HG03064 (cell line): ENCODE measurements at regions not wholly inside any gene's neighbourhood (a gene's known extent, or its start where the extent isn't known, plus 50 kb on each side); places are given as distances from the start of the nearest gene placed in this dataset.

Experiments
- ATAC-seq: cut with Tn5 transposase; IDR thresholded peaks from one replicate; pipeline ENCODE4 v1.9.1; 2021; ENCODE audit warnings: low read depth; ENCODE audit not compliant: unreplicated experiment

DNA sequence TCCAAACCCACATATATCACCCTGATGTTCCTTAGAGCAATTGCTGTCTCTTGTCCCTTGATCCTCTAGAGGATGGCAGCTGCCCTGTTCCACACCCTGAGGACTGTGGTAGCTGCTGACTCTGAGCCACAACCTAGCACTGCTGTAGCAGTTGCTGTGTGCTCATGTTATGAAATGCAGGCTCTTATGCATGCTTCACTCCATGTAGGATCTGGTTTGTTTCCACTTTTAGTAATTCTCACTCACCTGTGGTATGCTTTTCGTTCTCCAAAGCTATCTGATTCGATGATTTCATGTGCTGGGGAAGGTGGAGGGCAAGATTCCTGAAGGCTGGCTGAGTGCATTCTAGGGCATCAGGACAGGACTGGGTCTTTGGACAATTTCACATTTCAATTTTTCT is 649.0 kb upstream of the RAB6C start:
- ATAC-seq: no peak

DNA sequence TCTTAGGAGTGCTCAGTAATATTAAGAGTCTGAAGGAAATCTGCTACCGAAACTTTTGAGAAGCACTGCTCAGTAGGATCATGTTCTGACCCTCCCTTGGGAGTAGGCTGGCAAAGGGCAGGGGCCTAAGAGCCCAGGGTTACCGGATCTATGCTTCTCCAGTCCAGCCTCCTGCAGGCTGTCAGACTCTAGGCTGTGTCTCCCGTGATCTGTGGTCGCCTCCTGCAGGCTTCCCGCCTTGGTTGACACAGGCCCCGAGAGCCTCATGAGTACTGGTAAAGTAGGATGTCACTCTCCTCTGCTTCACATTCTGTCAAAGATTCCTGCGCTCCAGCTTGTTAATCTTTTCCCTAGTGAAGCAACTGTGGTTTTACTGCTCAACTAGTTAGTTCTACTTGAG is 647.8 kb upstream of the RAB6C start:
- no peak for ATAC-seq

DNA sequence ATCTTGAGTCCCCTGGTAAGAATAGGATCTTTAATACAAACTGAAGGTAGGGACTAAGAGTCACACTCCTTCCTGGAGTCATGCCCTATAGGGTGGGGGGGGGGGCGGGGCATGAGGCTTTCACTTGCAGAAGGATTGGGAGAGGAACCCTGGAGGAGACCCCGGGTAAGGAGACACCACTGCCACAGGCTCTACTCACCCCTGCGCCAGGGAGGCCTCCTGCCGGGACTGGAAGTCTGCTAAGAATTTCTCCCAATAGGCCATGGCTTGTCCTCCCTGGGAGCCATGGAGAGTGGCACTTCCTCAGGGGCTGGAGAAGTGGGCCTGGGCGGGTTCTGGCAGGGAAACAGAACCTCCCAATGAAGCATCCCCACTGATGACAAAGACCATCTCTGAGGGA is 645.3 kb upstream of the RAB6C start:
- no peak for ATAC-seq

DNA sequence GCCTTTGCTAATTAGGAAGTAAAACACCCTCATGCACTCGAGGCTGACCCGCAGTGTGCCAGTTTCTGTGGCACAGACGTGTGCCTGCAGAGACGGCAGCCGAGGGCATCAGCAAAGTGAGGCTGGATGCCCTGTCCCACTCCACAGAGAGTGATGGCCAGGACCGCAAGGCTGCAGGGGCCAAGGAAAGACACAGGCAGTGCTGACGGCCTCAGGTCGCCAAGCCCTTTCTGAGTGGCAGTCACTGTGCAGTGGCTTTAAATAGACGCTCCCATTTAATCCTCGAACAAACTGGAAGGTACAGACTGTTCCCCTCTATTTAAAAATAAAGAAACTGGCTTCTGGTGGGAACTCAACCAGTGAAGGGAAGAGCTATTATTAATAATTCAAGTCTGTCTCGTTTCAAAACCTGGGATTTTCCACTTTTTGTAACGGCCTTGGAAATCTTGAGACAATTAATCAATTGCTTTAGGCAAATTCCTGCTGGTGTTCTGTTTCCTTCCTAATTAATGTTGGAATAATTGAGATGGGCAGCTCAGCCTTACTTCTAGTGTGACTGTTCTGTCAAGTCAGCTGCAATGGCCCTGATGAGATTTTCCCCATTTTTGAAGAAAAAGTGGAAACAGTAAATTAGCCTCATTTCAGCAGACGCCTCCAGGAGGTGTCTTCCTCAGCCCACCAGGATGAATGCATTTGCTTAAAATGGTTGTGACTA is 644.6 kb upstream of the RAB6C start:
- no peak for ATAC-seq

DNA sequence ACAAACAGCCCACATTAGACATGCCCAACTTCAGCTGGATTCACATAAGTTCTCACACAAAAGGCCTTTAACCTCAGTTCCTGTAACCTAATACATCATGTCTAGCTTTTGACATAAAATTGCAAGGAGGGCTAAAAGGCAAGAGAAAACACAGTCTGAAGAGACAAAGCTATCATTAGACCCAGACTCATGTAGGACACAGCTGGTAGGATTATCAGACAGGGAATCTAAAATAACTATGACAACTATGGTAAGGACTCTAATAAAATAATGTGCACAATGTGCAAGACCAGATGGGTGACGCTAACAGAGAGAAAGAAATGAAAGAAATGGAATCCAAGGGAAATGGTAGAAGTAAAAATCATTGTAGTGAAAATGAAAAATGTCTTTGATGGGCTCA is 643.2 kb upstream of the RAB6C start:
- ATAC-seq: no peak

DNA sequence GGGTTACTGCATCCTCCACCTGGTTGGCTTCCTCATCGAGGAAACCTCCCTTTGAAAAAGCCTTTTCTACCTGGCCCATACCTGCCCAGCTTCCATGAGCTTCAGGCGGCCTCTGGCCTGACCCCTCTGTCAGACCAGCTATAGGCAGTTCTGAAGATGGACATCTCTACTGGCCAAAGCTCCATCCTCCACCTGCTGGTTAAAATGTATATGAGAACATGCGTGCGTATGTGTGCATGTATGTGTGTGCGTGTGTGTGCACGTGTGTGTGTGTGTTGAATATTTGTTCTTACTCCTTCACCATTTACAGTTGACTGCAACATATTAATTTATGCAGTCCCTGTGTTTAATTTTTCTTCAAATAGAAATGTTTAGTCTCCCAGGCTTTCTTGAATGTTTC is 642.4 kb upstream of the RAB6C start:
- no peak for ATAC-seq

DNA sequence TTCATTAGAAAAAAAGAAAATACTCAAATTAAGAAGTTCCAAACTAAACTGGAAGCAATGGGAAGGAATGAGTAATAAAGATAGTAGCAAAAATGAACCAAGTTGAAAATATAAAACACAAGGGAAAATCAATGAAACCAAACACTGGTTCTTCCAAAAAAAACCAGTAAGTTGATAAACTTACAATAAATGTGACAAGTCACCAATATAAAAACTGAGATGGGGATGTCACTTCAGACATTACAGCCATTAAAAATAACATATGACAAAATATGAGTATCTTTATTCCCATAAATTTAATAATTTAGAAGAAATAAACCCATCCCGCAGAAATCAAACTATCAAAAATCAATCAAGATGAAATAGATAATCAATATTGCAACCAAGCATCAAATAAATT is 633.9 kb upstream of the RAB6C start:
- no peak for ATAC-seq

DNA sequence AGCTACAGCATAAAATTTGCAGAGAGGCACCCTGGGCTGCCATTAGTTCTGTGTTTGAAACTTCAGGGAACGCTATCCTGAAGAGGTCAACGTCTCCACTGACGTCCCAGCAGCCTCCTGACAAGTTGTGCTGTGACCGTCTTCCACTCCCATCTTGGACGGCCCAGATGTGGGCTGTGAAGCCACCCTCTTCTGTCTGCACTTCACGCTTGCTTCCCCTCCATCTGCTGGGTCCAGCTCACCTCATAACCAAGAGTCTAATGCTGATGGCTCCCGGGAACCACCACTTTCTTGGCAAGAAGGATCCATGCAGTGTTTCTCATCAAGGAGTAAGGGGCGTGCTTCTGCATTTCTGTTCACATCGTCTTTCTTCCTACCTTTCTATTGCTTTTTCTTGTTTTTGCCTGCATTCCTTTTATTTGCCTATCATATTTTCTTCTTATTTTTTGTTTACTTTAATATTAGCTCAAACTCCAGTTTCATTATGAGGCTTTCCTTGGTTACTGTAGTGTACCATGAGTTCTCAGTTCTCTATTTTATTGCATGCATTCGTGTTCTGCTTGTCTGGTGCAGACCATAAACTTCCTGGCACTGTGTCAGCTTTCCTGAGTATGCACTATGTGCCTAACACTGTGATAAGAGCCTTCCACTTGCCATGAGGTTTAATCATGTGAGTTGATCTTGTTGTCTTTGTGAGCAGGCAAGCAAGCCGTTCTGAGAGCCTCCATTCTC is 631.8 kb upstream of the RAB6C start:
- ATAC-seq: peak; percentile 99

DNA sequence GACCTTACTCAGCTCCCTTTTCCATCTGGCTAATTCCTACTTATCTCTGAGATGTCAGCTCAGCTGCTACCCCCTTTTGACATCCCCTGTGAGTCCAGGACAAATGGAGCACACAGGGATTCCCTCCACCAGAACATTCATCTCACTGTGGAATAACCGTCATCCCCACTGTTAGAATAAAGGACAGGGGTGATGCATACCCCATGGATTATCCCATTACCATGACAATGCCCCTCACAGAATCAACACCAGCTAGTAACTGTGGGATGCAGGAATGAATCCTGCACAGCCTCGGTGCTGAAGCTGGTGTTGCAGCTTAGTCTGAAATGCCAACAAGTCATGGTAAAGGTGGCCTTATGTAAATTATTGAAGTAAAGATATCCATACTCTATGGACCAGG is 624.8 kb upstream of the RAB6C start:
- no peak for ATAC-seq

DNA sequence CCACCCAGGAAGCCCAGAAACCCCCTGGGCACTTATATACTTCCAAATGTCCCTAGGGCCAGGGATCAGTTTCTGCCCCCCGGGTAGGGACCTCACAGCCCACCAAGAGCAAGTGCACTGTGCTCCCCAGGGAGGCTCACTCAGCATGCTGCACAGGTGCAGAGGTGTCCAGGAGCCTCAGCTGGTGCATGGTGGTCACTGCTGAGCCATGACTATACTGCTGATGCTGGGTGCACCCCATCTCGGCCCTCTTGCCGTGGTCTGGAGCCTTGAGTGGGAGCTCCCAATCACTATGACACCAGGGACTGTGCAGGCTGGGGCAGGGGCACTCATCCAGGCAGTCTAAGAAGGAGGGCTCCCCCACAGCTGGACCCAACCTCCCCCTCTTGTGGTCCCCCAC is 617.8 kb upstream of the RAB6C start:
- no peak for ATAC-seq

DNA sequence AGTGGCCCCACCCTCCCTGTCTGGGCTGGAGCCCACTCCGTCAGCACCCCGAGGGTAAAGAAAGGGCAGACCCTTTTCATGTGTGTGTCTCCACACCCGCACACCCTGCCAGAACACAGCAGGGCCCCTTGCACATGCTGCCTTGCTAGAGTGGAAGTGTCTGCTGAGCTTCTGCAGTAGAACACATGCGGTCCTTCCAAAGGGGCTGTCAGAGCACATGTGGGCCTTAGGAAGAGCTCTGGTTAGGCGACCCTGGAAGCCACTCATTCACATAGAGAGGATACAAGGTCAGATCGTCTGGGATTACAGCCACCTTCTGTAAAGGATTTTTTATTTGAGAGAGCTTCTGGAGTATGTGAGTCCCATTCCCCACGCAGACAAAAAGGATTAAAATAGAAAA is 613.2 kb upstream of the RAB6C start:
- ATAC-seq: no peak

DNA sequence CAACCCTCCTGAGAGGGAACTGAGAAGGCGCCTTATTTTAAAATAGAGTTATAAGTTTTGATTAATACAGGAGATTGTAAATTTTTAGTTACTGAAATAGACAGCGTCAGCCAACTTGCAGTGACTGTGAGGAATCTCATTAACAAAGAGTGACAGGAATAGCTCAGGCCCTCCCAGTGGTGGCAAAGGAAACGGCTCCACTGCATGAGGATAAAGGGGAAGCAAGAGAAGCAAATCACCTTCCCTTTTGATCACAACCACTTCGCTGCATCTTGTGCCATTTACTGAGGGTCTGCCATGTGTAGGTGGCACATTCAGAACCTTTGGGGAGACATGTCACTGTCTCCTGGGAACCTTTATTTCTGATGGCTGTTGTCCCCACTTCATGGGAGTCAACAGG is 612.4 kb upstream of the RAB6C start:
- no peak for ATAC-seq

DNA sequence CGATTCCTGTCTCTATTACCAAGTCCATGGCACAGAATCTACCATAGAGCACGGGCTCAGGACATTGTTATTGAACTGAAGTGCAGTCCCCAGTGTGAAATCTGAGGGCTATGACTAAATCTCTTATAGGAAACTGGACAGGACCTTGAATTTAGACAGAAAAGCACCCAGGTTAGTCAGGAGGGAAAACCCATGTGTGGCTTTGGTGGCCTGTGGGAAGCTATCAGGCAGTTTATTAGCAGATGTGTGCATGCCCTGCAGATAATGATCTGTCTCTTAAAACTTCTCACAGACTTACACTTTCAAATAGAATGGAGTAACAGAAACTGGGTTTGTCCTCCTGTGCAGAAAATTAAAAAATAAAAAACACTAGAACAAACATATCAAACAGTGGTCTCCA is 610.0 kb upstream of the RAB6C start:
- no peak for ATAC-seq

DNA sequence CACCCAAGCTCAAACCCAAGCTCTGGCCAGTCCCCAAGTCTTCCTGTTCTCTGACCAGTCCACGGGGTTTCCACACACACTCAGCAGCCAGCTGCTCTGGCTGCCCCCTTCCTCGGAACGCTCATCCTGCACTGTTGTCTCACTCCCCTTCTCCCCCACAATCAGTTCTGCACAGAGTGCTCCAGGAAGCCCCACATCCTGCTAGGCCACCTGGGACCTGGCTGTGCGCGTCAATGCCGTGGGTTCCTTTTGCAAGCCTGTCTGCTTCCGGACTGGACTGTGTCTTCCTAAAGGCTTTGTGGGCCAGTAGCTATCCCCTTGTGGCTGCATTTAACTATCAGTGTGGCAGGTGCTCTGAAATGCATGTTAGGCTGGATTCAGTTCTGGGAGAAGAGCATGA is 605.0 kb upstream of the RAB6C start:
- ATAC-seq: no peak

DNA sequence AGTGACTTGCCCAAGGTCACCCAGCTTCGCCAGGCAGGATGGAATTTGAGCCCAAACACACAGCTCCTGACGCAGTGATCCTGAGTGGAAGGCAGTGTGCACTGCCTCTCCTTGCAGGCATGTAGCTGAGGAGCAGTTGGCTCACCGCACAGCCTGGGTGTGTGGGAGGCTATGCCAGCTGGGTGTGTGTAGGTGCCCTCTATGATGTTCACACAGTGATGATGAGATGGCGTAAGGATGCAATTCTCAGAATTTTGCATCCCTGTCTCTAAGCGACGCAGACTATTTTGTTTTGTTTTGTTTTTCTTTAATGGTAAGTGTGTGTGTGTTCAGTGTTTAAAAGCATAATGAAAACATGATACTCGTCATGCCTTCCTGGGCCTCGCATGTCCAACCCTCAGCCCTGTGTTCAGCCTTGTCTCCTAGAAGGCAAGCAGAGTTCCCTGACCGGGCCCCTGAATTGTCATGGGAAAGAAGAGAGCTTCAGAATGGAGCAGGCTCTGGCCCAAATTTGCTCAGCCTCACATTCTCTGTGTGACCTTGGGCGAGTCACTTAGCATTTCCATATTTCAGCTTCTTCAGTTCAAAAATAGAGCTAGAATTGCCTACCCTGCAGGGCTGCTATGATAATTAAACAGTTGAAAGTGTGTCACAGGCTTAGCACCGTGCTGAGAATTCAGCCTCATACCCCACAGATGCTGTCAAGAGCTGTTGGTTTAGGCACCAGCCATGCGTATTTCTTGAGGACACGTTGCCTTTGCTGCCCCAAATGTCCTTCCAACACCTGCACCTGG is 603.6 kb upstream of the RAB6C start:
- ATAC-seq: no peak

DNA sequence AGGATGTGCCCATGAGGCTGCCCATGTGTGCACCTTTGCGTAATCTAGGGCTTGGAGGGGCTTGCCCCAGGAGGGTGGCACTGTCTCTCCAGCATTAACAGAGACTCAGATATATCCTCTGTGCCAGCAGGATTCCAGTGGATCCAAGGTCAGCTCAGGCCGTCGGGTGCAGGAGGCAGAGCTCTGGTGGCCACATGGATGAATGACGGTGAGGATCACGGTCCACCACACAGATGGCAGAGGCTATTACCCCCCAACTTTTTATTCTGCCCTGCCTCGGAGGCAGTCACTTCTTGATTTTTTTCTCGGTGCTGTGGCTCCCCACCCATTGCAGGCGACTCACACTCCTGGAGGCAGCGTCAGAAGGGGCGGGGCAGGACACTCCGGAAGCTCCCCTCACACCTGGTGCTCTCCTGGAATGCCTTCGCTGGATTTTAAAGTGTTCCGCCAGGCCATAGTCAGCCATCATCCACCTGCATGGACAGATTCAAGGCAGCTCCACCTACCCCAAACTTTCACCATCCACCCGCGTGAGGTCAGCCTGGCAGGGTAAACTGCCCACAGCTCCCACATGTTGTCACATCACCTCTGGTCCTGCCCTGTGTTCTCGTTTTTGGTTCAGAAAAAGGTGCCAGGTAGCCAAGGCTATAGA is 602.9 kb upstream of the RAB6C start:
- ATAC-seq: no peak

DNA sequence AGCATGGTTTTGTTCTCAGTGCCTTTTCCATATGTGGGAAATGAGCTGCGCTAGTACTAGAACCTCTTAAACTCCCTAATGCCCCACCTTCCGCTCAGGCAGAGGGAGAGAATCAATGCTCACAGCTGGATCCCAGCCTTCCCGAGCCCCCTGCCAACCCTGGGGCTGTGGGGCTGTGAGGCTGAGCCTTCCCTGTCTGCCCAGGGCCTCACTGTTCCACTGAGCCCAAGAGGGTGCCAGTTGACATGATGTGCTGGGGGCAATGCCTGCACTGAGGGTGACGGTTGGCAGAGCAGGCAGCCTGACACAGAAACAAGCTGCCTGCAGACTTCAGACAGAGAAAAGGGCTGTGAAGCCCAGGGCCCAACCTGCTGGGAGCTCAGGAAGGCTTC is 602.4 kb upstream of the RAB6C start:
- ATAC-seq: no peak

DNA sequence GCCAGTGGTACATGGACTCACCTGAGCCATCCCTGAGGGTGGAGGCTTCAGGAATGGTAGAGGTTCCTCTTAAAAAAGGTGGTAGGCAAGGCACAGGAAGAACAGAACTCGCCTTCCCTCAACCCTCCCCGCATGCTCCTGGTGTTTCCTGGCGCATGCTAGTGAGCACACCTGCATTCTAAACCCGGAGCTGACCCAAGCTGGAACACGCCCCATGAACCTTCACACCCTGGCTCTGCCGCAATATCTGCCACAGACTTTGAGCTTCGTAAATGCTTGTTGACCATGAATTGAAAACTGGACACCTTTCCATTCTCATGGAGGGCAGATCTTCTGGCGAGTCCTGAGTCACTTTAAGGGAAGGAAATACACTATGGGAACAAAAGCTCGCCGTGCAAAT is 601.3 kb upstream of the RAB6C start:
- no peak for ATAC-seq

DNA sequence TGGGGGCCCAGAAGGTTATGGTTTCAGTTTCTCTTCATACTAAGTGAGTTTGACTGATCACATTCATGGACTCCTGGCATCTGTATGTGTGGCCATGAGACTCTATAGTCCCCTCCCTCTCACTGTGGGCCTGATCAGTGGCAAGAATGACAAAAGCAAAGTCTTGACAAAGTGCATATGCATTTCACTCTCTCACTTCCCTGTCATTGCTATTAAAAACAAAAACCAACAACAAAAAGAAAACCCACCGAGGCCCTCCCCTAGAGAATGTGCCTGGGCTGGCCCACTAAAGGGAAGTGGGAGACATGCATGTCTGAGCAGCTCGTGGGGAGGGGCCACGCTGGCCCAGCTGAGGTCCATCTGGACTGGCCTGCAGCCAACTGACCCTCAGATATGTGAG is 600.1 kb upstream of the RAB6C start:
- ATAC-seq: no peak

DNA sequence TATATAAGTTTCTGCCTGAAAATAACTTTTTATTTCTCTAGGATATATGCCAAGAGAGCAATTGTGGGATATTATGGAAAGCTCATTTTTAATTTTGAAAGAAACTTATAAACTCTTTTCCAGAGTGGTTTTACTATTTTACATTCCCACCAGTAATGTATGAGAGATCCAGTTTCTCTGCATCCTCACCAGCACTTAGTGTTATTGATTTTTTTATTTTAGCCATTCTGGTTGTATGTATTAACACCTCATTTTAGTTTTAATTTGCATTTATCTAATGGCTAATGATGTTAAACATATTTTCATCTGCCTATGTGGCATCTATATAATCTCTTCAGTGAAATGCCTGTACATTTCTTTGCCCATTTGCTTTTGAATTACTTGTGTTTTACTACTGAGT is 597.7 kb upstream of the RAB6C start:
- no peak for ATAC-seq

DNA sequence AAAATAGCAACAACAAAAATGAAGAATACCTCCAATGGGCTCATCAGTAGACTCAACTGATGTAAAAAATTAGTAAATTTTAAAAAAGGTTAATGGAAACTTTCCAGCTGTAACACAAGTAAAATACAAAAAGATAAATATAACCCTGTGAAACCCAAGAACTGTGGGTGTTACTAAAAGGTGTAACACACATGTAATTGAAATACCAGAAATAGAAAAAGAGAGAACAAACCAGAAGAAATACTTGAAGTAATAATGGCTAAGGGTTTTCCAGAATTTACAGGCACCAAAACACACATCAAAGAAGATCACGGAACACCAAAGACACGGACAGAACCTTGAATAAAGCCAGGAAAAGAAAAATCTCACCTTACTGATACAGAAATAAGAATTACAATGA is 590.6 kb upstream of the RAB6C start:
- ATAC-seq: no peak
